Astrocyte (in vitro differentiated cells and primary cell): ENCODE measurements at regions not wholly inside any gene's neighbourhood (a gene's known extent, or its start where the extent isn't known, plus 50 kb on each side); places are given as distances from the start of the nearest gene placed in this dataset.

ENCODE experiments used
- CTCF ChIP-seq: IDR thresholded peaks from 2 replicates; pipeline ENCODE4 v1.5.1; 2011; ENCODE audit warnings: low read depth, mild to moderate bottlenecking, inconsistent platforms, low read length, moderate library complexity; ENCODE audit not compliant: insufficient read depth
- EZH2 ChIP-seq: IDR thresholded peaks from 2 replicates; pipeline ENCODE4 v1.6.1; 2012; ENCODE audit warnings: mild to moderate bottlenecking, low read length, inconsistent platforms; ENCODE audit not compliant: insufficient read depth

- TF ChIP-seq CTCF (no peak), EZH2 (no peak)
Measured at GRCh38 chr20:8076306-8077136, 55.5 kb upstream of the PLCB1 start.
